ENCODE measurements at regions not wholly inside any gene's neighbourhood (a gene's known extent, or its start where the extent isn't known, plus 50 kb on each side); places are given as distances from the start of the nearest gene placed in this dataset.
"Not testable (repeated sequence)": the region's sequence is repeated elsewhere in the genome, so short reads cannot be mapped to it uniquely, and the experiment has no call there.

- H3K4me1 ChIP-seq: peaks cover 0 to 18% (median 6%) of the 10 kb centered on the region in 4 donors
- intact Hi-C loops (cut with DNase I): no loop called here
- H3K9me3 ChIP-seq: no peaks in the 10 kb centered on the region
- peak overlapping the region in 1 of 4 donors; percentile 51 for H3K27ac ChIP-seq
- H3K27me3 ChIP-seq: no peaks in the 10 kb centered on the region
- H3K36me3 ChIP-seq: no peaks in the 10 kb centered on the region
- TF ChIP-seq POLR2AphosphoS5 (IDR thresholded peaks at IDR 0.05) (peak in 1 of 4 donors; percentile 8), EP300 (IDR thresholded peaks at IDR 0.05) (no peak)
- H3K4me3 ChIP-seq: no peak overlapping the region
- no peak for DNase-seq
Measured at GRCh38 chr21:15293240-15293639, 228.4 kb upstream of the NRIP1 start.

GRCh38 chr21:15295875-15296274, 231.1 kb upstream of the NRIP1 start:
- H3K36me3 ChIP-seq: no peaks in the 10 kb centered on the region
- H3K27ac ChIP-seq: no peak overlapping the region
- no peaks in the 10 kb centered on the region for H3K9me3 ChIP-seq
- TF ChIP-seq POLR2A (IDR thresholded peaks at IDR 0.05) (no peak), CTCF (IDR thresholded peaks at IDR 0.05) (no peak), EP300 (IDR thresholded peaks at IDR 0.05) (no peak), POLR2AphosphoS5 (IDR thresholded peaks at IDR 0.05) (no peak)
- intact Hi-C loops (cut with DNase I): no loop called here
- WGBS, 2 donors: 87 to 97% methylated on average over 2 of the region's 2 CpGs
- H3K4me3 ChIP-seq: no peak overlapping the region
- H3K4me1 ChIP-seq: peaks cover 0 to 24% (median 11%) of the 10 kb centered on the region in 4 donors
- DNase-seq: no peak
- H3K27me3 ChIP-seq: no peaks in the 10 kb centered on the region

GRCh38 chr21:15297824-15298223, 233.0 kb upstream of the NRIP1 start:
- TF ChIP-seq CTCF (IDR thresholded peaks at IDR 0.05) (no peak), EP300 (IDR thresholded peaks at IDR 0.05) (no peak), POLR2A (IDR thresholded peaks at IDR 0.05) (no peak), POLR2AphosphoS5 (IDR thresholded peaks at IDR 0.05) (no peak)
- H3K4me1 ChIP-seq: peaks cover 0 to 27% (median 8%) of the 10 kb centered on the region in 4 donors
- intact Hi-C loops (cut with DNase I): no loop called here

GRCh38 chr21:15298306-15298705, 233.5 kb upstream of the NRIP1 start:
- TF ChIP-seq CTCF (IDR thresholded peaks at IDR 0.05): no peak
- TF ChIP-seq POLR2AphosphoS5 (IDR thresholded peaks at IDR 0.05): no peak
- TF ChIP-seq POLR2A (IDR thresholded peaks at IDR 0.05): no peak
- no peak for TF ChIP-seq EP300 (IDR thresholded peaks at IDR 0.05)
- 83 to 86% methylated on average over 4 of the region's 4 CpGs for WGBS, 2 donors
- intact Hi-C loops (cut with DNase I): no loop called here
- DNase-seq: no peak
- Histone ChIP-seq H3K9me3 (no peaks in the 10 kb centered on the region), H3K4me1 (peaks cover 0 to 22% (median 6%) of the 10 kb centered on the region in 4 donors), H3K27me3 (no peaks in the 10 kb centered on the region), H3K4me3 (no peak overlapping the region), H3K27ac (no peak overlapping the region), H3K36me3 (no peaks in the 10 kb centered on the region)

More at GRCh38 chr21:15297824-15298223, 233.0 kb upstream of the NRIP1 start:
- H3K27me3 ChIP-seq: no peaks in the 10 kb centered on the region
- H3K4me3 ChIP-seq: no peak overlapping the region
- H3K36me3 ChIP-seq: no peaks in the 10 kb centered on the region
- no peak overlapping the region for H3K27ac ChIP-seq
- no peak for DNase-seq
- no peaks in the 10 kb centered on the region for H3K9me3 ChIP-seq

- intact Hi-C loops (cut with DNase I); DNase-seq; H3K36me3 ChIP-seq; H3K27me3 ChIP-seq; H3K9me3 ChIP-seq; H3K27ac ChIP-seq; H3K4me3 ChIP-seq: not testable (repeated sequence)
- 96 to 97% methylated on average over 8 of the region's 8 CpGs for WGBS, 2 donors
- H3K4me1 ChIP-seq: peaks cover 0 to 19% (median 6%) of the 10 kb centered on the region in 4 donors
Measured at GRCh38 chr21:15298755-15299154, 234.0 kb upstream of the NRIP1 start.

GRCh38 chr21:15300131-15300530, 235.3 kb upstream of the NRIP1 start:
- WGBS, 2 donors: 88 to 97% methylated on average over 2 of the region's 2 CpGs
- Histone ChIP-seq H3K4me3 (no peak overlapping the region), H3K9me3 (no peaks in the 10 kb centered on the region), H3K27me3 (no peaks in the 10 kb centered on the region), H3K4me1 (peaks cover 0 to 19% (median 6%) of the 10 kb centered on the region in 4 donors), H3K27ac (peak overlapping the region in 2 of 4 donors; percentile 23 to 26), H3K36me3 (no peaks in the 10 kb centered on the region)
- intact Hi-C loops (cut with DNase I): no loop called here
- TF ChIP-seq EP300 (IDR thresholded peaks at IDR 0.05): no peak
- no peak for TF ChIP-seq CTCF (IDR thresholded peaks at IDR 0.05)
- TF ChIP-seq POLR2AphosphoS5 (IDR thresholded peaks at IDR 0.05): no peak
- no peak for TF ChIP-seq POLR2A (IDR thresholded peaks at IDR 0.05)
- no peak for DNase-seq
